Kidney (tissue), 13 donors: ENCODE measurements at regions not wholly inside any gene's neighbourhood (a gene's known extent, or its start where the extent isn't known, plus 50 kb on each side); places are given as distances from the start of the nearest gene placed in this dataset.

Experiments used
- DNase-seq, 5 donors: peaks; one replicate each; pipeline ENCODE4 v3.0.0-alpha.2; 2013 to 2020
- FAIRE-seq: peaks from 2 replicates; lab custom pipeline; 2012; peaks lifted over from hg19 to GRCh38; lab: Jason Lieb, UNC
- H3K27ac ChIP-seq, 2 donors: one replicate each; pipeline ENCODE4 v1.7.0; 2013; ENCODE audit warnings: low read depth in 2 of 2, low read length in 2 of 2, inconsistent platforms in 1 of 2
- H3K27me3 ChIP-seq: one replicate; pipeline ENCODE4 v1.7.1; 2013; ENCODE audit warnings: low read length, inconsistent platforms; ENCODE audit not compliant: control insufficient read depth, insufficient read depth
- H3K36me3 ChIP-seq, 3 donors: one replicate each; pipeline versions ENCODE4 v1.7.0 to v1.7.1; 2013; ENCODE audit warnings: low read length in 3 of 3, control low read depth in 1 of 3, inconsistent platforms in 1 of 3; ENCODE audit not compliant: insufficient read depth in 3 of 3, control insufficient read depth in 2 of 3
- H3K4me1 ChIP-seq, 3 donors: one replicate each; pipeline versions ENCODE4 v1.7.0 to v1.7.1; 2013; ENCODE audit warnings: low read length in 3 of 3, inconsistent platforms in 1 of 3, low read depth in 1 of 3; ENCODE audit not compliant: control insufficient read depth in 2 of 3, insufficient read depth in 2 of 3
- H3K4me3 ChIP-seq, 3 donors: one replicate each; pipeline versions ENCODE4 v1.7.0 to v1.8.1; 2013; ENCODE audit warnings: low read length in 3 of 3, control low read depth in 1 of 3, inconsistent platforms in 1 of 3
- H3K9ac ChIP-seq, 3 donors: one replicate each; pipeline versions ENCODE4 v1.7.0 to v1.7.1; 2013; ENCODE audit warnings: low read length in 3 of 3, control low read depth in 1 of 3, inconsistent platforms in 1 of 3
- H3K9me3 ChIP-seq, 3 donors: one replicate each; pipeline versions ENCODE4 v1.7.0 to v1.7.1; 2013; ENCODE audit warnings: low read length in 3 of 3, control low read depth in 1 of 3, inconsistent platforms in 1 of 3; ENCODE audit not compliant: control insufficient read depth in 2 of 3, insufficient read depth in 1 of 3
- CTCF ChIP-seq: IDR thresholded peaks from 3 replicates; pipeline ENCODE4 v1.5.1; 2012; ENCODE audit warnings: mild to moderate bottlenecking, moderate library complexity, borderline replicate concordance; ENCODE audit not compliant: insufficient read depth; ENCODE audit errors: extremely low read depth
- intact Hi-C: fragments of 100-400 bp; cut with DNase I; formaldehyde crosslinking; loops from one replicate; pipeline ENCODE4 v1.11.1; 2022
- donor health status: control.
- donor health status: control.
- donor health status: control.
- donor health status: control.
- donor health status: control.
- donor health status: DM: yes; HTN: yes; CAD: no.
- donor health status: Normal renal cell carcinoma (clear cell type).

- H3K9ac ChIP-seq, result no peak overlapping the region
- no peak overlapping the region for H3K27ac ChIP-seq
- intact Hi-C loops, result no loop called here
- DNase-seq (no peak), FAIRE-seq (no peak)
- H3K4me1 ChIP-seq, result no peaks in the 10 kb centered on the region
- no peaks in the 10 kb centered on the region for H3K36me3 ChIP-seq
- no peak for TF ChIP-seq CTCF
- no peaks in the 10 kb centered on the region for H3K27me3 ChIP-seq
- no peaks in the 10 kb centered on the region for H3K9me3 ChIP-seq
- H3K4me3 ChIP-seq, result no peak overlapping the region
Observed at GRCh38 chr2:58585233-58585632, 344.1 kb upstream of the FANCL start.

- FAIRE-seq (no peak), DNase-seq (no peak)
- TF ChIP-seq CTCF, result no peak
Observed at GRCh38 chr2:58584606-58585118, 343.5 kb upstream of the FANCL start.

GRCh38 chr2:58578276-58578675 is 337.2 kb upstream of the FANCL start:
- H3K4me3 ChIP-seq, result no peak overlapping the region
- no peak for TF ChIP-seq CTCF
- H3K4me1 ChIP-seq, result no peaks in the 10 kb centered on the region
- no peak overlapping the region for H3K27ac ChIP-seq
- no peaks in the 10 kb centered on the region for H3K36me3 ChIP-seq
- FAIRE-seq (no peak), DNase-seq (no peak)
- H3K9me3 ChIP-seq, result no peaks in the 10 kb centered on the region
- H3K9ac ChIP-seq, result no peak overlapping the region
- intact Hi-C loops, result no loop called here
- H3K27me3 ChIP-seq, result no peaks in the 10 kb centered on the region

More at GRCh38 chr2:58584606-58585118, 343.5 kb upstream of the FANCL start:
- H3K4me1 ChIP-seq, result no peaks in the 10 kb centered on the region
- intact Hi-C loops, result no loop called here
- H3K9ac ChIP-seq, result no peak overlapping the region
- no peaks in the 10 kb centered on the region for H3K9me3 ChIP-seq
- H3K27ac ChIP-seq, result no peak overlapping the region
- H3K27me3 ChIP-seq, result no peaks in the 10 kb centered on the region
- H3K36me3 ChIP-seq, result no peaks in the 10 kb centered on the region
- H3K4me3 ChIP-seq, result no peak overlapping the region

GRCh38 chr2:58574873-58575272 is 333.7 kb upstream of the FANCL start:
- Histone ChIP-seq H3K4me1 (no peaks in the 10 kb centered on the region), H3K27me3 (no peaks in the 10 kb centered on the region), H3K36me3 (no peaks in the 10 kb centered on the region), H3K9me3 (no peaks in the 10 kb centered on the region), H3K9ac (no peak overlapping the region), H3K27ac (no peak overlapping the region), H3K4me3 (no peak overlapping the region)
- intact Hi-C loops, result no loop called here
- FAIRE-seq (no peak), DNase-seq (no peak)
- TF ChIP-seq CTCF, result no peak
